ENCODE measurements at regions not wholly inside any gene's neighbourhood (a gene's known extent, or its start where the extent isn't known, plus 50 kb on each side); places are given as distances from the start of the nearest gene placed in this dataset.
"Not testable (repeated sequence)": the region's sequence is repeated elsewhere in the genome, so short reads cannot be mapped to it uniquely, and the experiment has no call there.

GRCh38 chrY:8905141-8905540 is 432.1 kb upstream of the TSPY4 start:
- DNase-seq, result no peak

GRCh38 chrY:8922576-8922975 is 414.7 kb upstream of the TSPY4 start:
- not testable (repeated sequence) for DNase-seq

Measured in hindlimb muscle (tissue), 1 donor.